Hepatocyte (in vitro differentiated cells): ENCODE measurements at regions not wholly inside any gene's neighbourhood (a gene's known extent, or its start where the extent isn't known, plus 50 kb on each side); places are given as distances from the start of the nearest gene placed in this dataset.

Source experiments
- CTCF ChIP-seq: fragments of 200-600 bp; sonication (generic); IDR thresholded peaks from 2 replicates; pipeline ENCODE4 v1.5.1; 2016; ENCODE audit warnings: antibody characterized with exemption, mild to moderate bottlenecking; ENCODE audit not compliant: poor library complexity
- EZH2 ChIP-seq: fragments of 200-600 bp; sonication (generic); IDR thresholded peaks from 2 replicates; pipeline ENCODE4 v1.6.1; 2016; ENCODE audit warnings: antibody characterized with exemption, mild to moderate bottlenecking, borderline replicate concordance

- TF ChIP-seq CTCF (no peak), EZH2 (no peak)
Observed at GRCh38 chr12:76259660-76260389, 88.4 kb downstream of the BBS10 start.
